22Rv1 (cell line): ENCODE measurements at regions not wholly inside any gene's neighbourhood (a gene's known extent, or its start where the extent isn't known, plus 50 kb on each side); places are given as distances from the start of the nearest gene placed in this dataset.

ENCODE experiments used
- CTCF ChIP-seq: fragments of 450-650 bp; IDR thresholded peaks from 2 replicates; pipeline ENCODE4 v1.5.1; 2017; ENCODE audit warnings: mild to moderate bottlenecking
- ZFX ChIP-seq: fragments of 450-650 bp; IDR thresholded peaks from 2 replicates; pipeline ENCODE4 v1.6.1; 2017; ENCODE audit warnings: antibody characterized with exemption, borderline replicate concordance

GRCh38 chr6:79833264-79833963 lies 113.9 kb downstream of the ELOVL4 start:
- TF ChIP-seq CTCF: no peak
- no peak for TF ChIP-seq ZFX
